Keratinocyte (primary cell): ENCODE measurements at regions not wholly inside any gene's neighbourhood (a gene's known extent, or its start where the extent isn't known, plus 50 kb on each side); places are given as distances from the start of the nearest gene placed in this dataset.

Experiments used
- DNase-seq: peaks from one replicate; pipeline ENCODE4 v3.0.0-alpha.2; 2011; ENCODE audit warnings: low read depth, missing footprints, low spot score
- FAIRE-seq: peaks from 2 replicates; lab custom pipeline; 2011; peaks lifted over from hg19 to GRCh38; lab: Jason Lieb, UNC
- H2AFZ ChIP-seq: 2 replicates; pipeline ENCODE4 v1.6.0; 2012; ENCODE audit warnings: low read length, control low read depth, inconsistent platforms; ENCODE audit not compliant: control insufficient read depth
- H3K27ac ChIP-seq: 2 replicates; pipeline ENCODE4 v1.5.1; 2011; ENCODE audit warnings: low read length; ENCODE audit not compliant: control insufficient read depth, insufficient read depth
- H3K27me3 ChIP-seq: 3 replicates; pipeline ENCODE4 v1.6.0; 2011; ENCODE audit warnings: low read length; ENCODE audit not compliant: control insufficient read depth, insufficient read depth; ENCODE audit errors: extremely low read depth
- H3K36me3 ChIP-seq, 2 experiments: 2 replicates in 1 of 2; 3 replicates in 1 of 2; pipeline ENCODE4 v1.5.1; 2011; ENCODE audit warnings: low read length in 2 of 2, mild to moderate bottlenecking in 1 of 2; ENCODE audit not compliant: control insufficient read depth in 2 of 2, insufficient read depth in 2 of 2; ENCODE audit errors: extremely low read depth in 1 of 2
- H3K4me1 ChIP-seq: 3 replicates; pipeline ENCODE4 v1.5.1; 2011; ENCODE audit warnings: low read length; ENCODE audit not compliant: control insufficient read depth, insufficient read depth; ENCODE audit errors: extremely low read depth
- H3K4me2 ChIP-seq: 3 replicates; pipeline ENCODE4 v1.6.0; 2011; ENCODE audit warnings: low read depth, low read length; ENCODE audit not compliant: control insufficient read depth, insufficient read depth; ENCODE audit errors: extremely low read depth
- H3K4me3 ChIP-seq, 3 experiments: fragments of 200-600 bp in 1 of 3; sonication (generic) in 1 of 3; 2 replicates in 2 of 3; 3 replicates in 1 of 3; pipeline ENCODE4 v1.5.1; 2011 to 2016; ENCODE audit warnings: low read length in 3 of 3, mild to moderate bottlenecking in 3 of 3, control low read depth in 2 of 3, inconsistent platforms in 1 of 3, low read depth in 1 of 3, mixed read lengths in 1 of 3, mixed run types in 1 of 3, moderate library complexity in 1 of 3; ENCODE audit not compliant: control insufficient read depth in 2 of 3, insufficient read depth in 2 of 3; ENCODE audit errors: extremely low read depth in 1 of 3
- H3K79me2 ChIP-seq: 2 replicates; pipeline ENCODE4 v1.6.0; 2012; ENCODE audit warnings: low read length; ENCODE audit not compliant: control insufficient read depth, insufficient read depth
- H3K9ac ChIP-seq: 3 replicates; pipeline ENCODE4 v1.6.0; 2011; ENCODE audit warnings: low read length; ENCODE audit not compliant: control insufficient read depth, insufficient read depth; ENCODE audit errors: extremely low read depth
- H3K9me1 ChIP-seq: 3 replicates; pipeline ENCODE4 v1.6.0; 2011; ENCODE audit warnings: low read length; ENCODE audit not compliant: control insufficient read depth, insufficient read depth; ENCODE audit errors: extremely low read depth
- H3K9me3 ChIP-seq: 2 replicates; pipeline ENCODE4 v1.5.1; 2012; ENCODE audit warnings: low read depth, low read length; ENCODE audit not compliant: control insufficient read depth
- H4K20me1 ChIP-seq: 3 replicates; pipeline ENCODE4 v1.6.0; 2011; ENCODE audit warnings: low read length; ENCODE audit not compliant: control insufficient read depth, insufficient read depth; ENCODE audit errors: extremely low read depth
- EZH2 ChIP-seq: IDR thresholded peaks from one replicate; pipeline ENCODE4 v1.6.1; 2012; ENCODE audit warnings: inconsistent platforms, mild to moderate bottlenecking, low read length, moderate library complexity
- dilution Hi-C: fragments of 300-500 bp; cut with MboI; formaldehyde crosslinking; loops from one replicate; pipeline ENCODE4 v1.7.0; 2020; ENCODE audit warnings: low sequenced_read_pairs; ENCODE audit not compliant: extremely low pct_ligation_motif_present
- TF ChIP-seq, protein P1 (sequence below), 3 experiments: IDR thresholded peaks in 1 of 3; conservative IDR thresholded peaks in 1 of 3; optimal IDR thresholded peaks in 1 of 3; 2 replicates in 2 of 3; 3 replicates in 1 of 3; pipeline versions ENCODE3 to v1.5.1; 2011; ENCODE audit warnings: low read length in 3 of 3, mild to moderate bottlenecking in 3 of 3, moderate library complexity in 2 of 3, control low read depth in 1 of 3, inconsistent platforms in 1 of 3; ENCODE audit not compliant: insufficient read depth in 2 of 3; ENCODE audit errors: extremely low read depth in 1 of 3

DNA sequence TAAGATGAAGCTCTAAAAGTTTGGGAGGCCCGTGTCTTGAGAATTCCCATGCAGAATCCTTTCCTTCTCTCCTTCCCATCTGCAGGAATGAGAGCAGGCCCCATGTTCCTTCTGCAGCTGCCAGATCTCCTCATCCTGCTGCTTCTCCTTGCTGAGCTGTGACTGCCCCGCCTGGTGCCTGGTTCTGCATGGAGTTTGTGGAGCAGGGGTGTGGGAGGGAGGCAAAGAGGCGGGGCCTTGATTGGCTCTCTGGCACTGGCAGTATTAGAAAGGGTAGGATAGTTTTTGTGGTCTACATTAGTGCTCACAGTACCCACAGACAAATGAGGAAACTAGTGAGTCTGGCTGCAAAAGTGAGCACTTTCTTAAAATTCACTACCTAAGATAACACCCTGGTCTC, 91.1 kb upstream of the CLPB start:
- DNase-seq (no peak), FAIRE-seq (no peak)
- Histone ChIP-seq H3K36me3 (no peaks in the 10 kb centered on the region), H3K9me3 (no peaks in the 10 kb centered on the region), H3K27me3 (no peaks in the 10 kb centered on the region), H2AFZ (no peak overlapping the region), H3K79me2 (no peaks in the 10 kb centered on the region), H3K9ac (no peak overlapping the region), H3K4me3 (no peak overlapping the region), H4K20me1 (no peaks in the 10 kb centered on the region), H3K27ac (no peak overlapping the region), H3K9me1 (no peaks in the 10 kb centered on the region), H3K4me2 (no peak overlapping the region), H3K4me1 (no peaks in the 10 kb centered on the region)
- TF ChIP-seq, protein P1, sequence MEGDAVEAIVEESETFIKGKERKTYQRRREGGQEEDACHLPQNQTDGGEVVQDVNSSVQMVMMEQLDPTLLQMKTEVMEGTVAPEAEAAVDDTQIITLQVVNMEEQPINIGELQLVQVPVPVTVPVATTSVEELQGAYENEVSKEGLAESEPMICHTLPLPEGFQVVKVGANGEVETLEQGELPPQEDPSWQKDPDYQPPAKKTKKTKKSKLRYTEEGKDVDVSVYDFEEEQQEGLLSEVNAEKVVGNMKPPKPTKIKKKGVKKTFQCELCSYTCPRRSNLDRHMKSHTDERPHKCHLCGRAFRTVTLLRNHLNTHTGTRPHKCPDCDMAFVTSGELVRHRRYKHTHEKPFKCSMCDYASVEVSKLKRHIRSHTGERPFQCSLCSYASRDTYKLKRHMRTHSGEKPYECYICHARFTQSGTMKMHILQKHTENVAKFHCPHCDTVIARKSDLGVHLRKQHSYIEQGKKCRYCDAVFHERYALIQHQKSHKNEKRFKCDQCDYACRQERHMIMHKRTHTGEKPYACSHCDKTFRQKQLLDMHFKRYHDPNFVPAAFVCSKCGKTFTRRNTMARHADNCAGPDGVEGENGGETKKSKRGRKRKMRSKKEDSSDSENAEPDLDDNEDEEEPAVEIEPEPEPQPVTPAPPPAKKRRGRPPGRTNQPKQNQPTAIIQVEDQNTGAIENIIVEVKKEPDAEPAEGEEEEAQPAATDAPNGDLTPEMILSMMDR (optimal IDR thresholded peaks at IDR 0.05 in 1 of 3, IDR thresholded peaks at IDR 0.05 in 1 of 3, conservative IDR thresholded peaks at IDR 0.05 in 1 of 3; ENCODE audit: extremely low read depth in 1 of 3, insufficient read depth in 2 of 3, low read length in 3 of 3) = no peak
- no peak for TF ChIP-seq EZH2
- dilution Hi-C loops = no loop called here

DNA sequence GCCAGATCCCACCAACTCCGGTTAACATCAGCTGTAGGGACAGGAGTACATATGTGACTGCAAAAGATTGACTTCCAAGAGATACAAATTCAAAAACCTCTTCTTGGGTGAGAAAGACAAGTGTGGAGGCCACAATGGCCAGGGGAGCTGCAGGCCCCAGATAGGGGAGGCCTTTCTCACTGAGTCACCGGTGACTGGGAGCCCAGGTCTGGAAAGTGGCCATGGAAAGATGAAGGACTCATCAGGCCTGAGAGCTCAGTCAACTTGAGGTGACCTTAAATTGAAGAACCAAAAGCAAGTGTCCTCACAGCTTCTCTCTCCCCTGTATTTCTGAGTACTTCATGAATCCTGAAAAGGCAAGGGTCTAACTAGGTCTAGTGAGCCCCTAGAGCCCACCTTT, 90.4 kb upstream of the CLPB start:
- Histone ChIP-seq H4K20me1 (no peaks in the 10 kb centered on the region), H3K27me3 (no peaks in the 10 kb centered on the region), H3K4me1 (no peaks in the 10 kb centered on the region), H3K4me3 (no peak overlapping the region), H3K27ac (no peak overlapping the region), H3K9me3 (no peaks in the 10 kb centered on the region), H2AFZ (no peak overlapping the region), H3K36me3 (no peaks in the 10 kb centered on the region), H3K79me2 (no peaks in the 10 kb centered on the region), H3K9ac (no peak overlapping the region), H3K4me2 (no peak overlapping the region), H3K9me1 (no peaks in the 10 kb centered on the region)
- DNase-seq (no peak), FAIRE-seq (no peak)
- dilution Hi-C loops = no loop called here
- no peak for TF ChIP-seq EZH2
- TF ChIP-seq, protein P1 (optimal IDR thresholded peaks at IDR 0.05 in 1 of 3, IDR thresholded peaks at IDR 0.05 in 1 of 3, conservative IDR thresholded peaks at IDR 0.05 in 1 of 3; ENCODE audit: extremely low read depth in 1 of 3, insufficient read depth in 2 of 3, low read length in 3 of 3) = no peak
